Fibroblast of the aortic adventitia (primary cell): ENCODE measurements at regions not wholly inside any gene's neighbourhood (a gene's known extent, or its start where the extent isn't known, plus 50 kb on each side); places are given as distances from the start of the nearest gene placed in this dataset.

ENCODE experiments used
- DNase-seq: peaks from one replicate; pipeline ENCODE4 v3.0.0-alpha.2; 2010; ENCODE audit warnings: low read depth
- H3K4me3 ChIP-seq: 2 replicates; pipeline ENCODE4 v1.5.1; 2011; ENCODE audit warnings: low read depth, mild to moderate bottlenecking, control low read depth, low read length, moderate library complexity
- CTCF ChIP-seq: IDR thresholded peaks from 2 replicates; pipeline ENCODE4 v1.5.1; 2011; ENCODE audit warnings: mild to moderate bottlenecking, low read length, control low read depth, inconsistent platforms; ENCODE audit not compliant: insufficient read depth

GRCh38 chr18:24941174-24941951 lies 410.6 kb downstream of the ZNF521 start:
- DNase-seq = no peak
- TF ChIP-seq CTCF = no peak
- H3K4me3 ChIP-seq = no peak overlapping the region

GRCh38 chr18:24942144-24942543 lies 409.8 kb downstream of the ZNF521 start:
- no peak for DNase-seq
- H3K4me3 ChIP-seq = no peak overlapping the region
- TF ChIP-seq CTCF = no peak

- no peak for DNase-seq
- no peak overlapping the region for H3K4me3 ChIP-seq
- no peak for TF ChIP-seq CTCF
These were observed 404.3 kb downstream of the ZNF521 start for GRCh38 chr18:24947521-24948305.

GRCh38 chr18:24949908-24950307 lies 402.1 kb downstream of the ZNF521 start:
- DNase-seq = no peak
- no peak overlapping the region for H3K4me3 ChIP-seq
- no peak for TF ChIP-seq CTCF

GRCh38 chr18:24954341-24954740 lies 397.6 kb downstream of the ZNF521 start:
- DNase-seq = peak; percentile 10
- H3K4me3 ChIP-seq = no peak overlapping the region
- TF ChIP-seq CTCF = no peak

- no peak for DNase-seq
- no peak for TF ChIP-seq CTCF
- H3K4me3 ChIP-seq = no peak overlapping the region
These were observed 394.0 kb downstream of the ZNF521 start for GRCh38 chr18:24958001-24958400.
